Activated T-helper 9 cell treated with anti-CD3 and anti-CD28 coated beads, Interleukin-2, amount 50 U/mL, for 16 hours (primary cell): ENCODE measurements at regions not wholly inside any gene's neighbourhood (a gene's known extent, or its start where the extent isn't known, plus 50 kb on each side); places are given as distances from the start of the nearest gene placed in this dataset.

Source experiments
- DNase-seq: peaks from one replicate; pipeline ENCODE4 v3.0.0-alpha.2; 2020; ENCODE audit warnings: low read depth

DNA sequence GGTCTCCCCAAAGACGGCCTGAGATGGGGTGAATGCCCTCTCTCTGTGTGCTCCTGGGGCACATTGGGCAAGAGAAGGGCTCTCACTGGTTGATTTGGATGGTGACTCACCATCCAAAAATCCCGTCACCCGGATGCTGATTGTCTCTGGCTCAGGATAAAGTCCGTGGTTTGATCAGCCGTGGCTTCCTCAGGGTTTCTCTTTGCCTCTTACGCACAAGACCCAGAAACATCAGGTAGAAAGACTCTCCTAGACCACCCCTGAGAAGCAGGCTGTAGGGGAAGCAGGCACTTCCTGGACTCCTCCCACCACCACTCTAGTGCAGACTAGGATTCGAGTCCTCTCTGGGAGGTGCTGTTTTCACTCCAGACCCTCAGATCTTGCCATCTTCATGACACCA is 176.1 kb upstream of the NCAM1 start:
- DNase-seq: no peak

DNA sequence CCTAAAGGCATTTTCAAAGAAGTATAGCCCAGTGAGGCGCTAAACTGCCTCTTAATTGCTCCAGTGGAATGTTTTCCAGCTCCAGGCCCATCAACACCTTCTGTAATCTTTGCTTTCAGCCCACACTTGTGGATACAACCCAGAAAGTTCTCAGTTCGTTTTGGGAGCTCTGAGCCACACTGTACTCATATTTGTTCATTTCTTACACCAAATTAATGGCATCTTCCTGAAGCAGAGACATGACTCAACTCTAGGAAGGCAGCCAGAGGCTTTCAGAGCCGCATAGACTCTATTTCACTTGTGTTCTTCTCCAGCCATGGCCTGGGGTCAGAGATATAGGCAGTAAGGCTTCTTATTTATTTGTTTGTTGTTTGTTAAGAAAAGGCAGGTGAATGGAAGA is 175.5 kb upstream of the NCAM1 start:
- no peak for DNase-seq

DNA sequence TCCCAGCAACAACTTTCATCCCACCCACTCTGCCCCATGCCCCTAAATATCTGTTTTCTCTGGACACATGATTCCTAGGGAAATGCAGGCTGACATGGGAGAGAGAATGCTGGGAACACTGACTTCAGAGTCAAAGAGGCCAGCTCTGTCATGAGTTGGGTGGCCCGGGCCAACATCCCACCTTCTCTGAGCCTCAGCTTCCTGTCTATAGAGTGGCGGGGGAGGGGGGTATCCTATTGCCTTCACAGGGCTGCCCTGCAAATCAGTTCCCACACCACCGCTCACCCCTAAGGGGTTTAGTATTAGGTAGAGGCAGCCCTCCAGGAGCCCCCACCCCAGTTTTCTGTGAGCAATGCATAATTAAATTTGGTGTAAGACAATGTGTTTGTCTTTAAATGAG is 175.0 kb upstream of the NCAM1 start:
- DNase-seq: no peak

DNA sequence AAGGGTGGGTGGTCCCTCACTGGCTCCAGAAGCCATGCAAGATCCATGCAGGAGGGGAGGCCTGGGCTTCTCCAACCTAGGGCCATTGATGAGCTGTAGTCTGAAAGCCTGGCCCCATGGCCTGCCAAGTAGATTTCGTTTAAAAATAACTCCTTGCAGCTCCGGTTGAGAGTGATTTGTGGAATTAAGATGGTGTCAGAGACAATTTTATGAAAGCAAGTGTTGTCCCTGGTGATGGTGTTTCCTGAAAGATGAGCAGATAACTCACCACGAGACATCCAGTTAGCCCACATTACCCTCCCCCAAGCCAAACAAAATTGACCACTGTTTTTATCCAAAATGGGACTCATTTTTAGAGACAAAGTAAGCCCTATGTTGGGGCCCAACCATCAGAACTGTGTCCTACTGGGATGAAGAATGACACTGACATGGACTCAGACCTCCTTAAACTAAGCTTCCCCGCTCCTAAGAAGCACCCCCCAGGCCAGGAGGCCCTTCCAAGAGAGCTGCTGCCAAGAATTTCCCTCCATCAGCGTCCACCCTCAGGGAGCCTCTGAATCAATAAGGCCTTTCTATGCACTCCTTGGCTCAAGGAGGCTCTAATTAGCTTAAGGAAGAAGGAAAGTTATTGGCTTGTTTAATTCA is 174.2 kb upstream of the NCAM1 start:
- DNase-seq: no peak

DNA sequence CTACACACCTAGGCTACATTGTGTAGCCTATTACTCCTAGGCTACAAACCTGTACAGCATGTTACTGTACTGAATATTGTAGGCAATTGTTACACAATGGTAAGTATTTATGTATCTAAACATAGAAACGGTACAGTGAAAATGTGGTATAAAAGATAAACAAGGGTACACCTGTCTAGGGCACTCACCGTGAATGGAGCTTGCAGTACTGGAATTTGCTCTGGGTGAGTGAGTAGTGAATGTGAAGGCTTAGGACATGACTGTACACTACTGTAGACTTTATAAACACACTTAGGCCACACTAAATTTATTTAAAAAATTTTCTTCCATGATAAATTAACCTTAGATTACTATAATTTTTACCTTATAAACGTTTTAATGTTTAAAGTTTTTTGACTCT is 171.7 kb upstream of the NCAM1 start:
- no peak for DNase-seq

DNA sequence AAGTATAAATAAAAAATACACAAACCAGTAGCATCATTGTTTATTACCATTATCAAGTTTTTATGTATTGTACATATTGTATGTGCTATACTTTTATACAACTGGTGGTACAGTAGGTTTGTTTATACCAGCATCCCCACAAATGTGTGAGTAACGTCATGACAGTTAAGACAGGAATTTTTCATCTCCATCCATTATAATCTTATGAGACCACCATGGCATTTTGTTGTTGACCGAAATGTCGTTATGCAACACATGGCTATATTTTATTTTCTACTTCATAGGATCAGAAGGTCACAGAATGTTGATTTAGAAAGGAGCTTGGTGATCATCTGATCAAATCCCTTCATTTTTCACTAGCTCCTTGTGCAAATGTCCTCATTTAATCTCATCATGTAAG is 170.9 kb upstream of the NCAM1 start:
- no peak for DNase-seq

DNA sequence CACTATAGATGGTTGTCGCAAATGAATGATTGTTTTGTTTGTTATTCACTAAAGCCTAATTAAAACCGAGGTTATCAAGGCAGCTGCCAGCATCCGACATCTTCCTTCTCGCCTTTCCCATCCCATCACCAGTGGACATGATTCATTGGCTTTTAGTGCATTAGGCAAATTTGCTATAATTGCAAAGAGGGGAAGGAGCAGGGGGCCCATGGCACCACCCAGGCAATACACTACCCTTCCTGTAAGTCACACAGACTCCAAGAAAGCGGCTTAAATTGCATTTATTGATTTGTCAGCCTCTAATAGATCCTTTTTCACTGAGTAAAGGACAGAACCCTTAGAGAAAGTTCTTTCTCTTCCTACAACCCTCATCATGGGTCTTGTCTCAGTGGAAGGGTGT is 169.2 kb upstream of the NCAM1 start:
- DNase-seq: no peak

DNA sequence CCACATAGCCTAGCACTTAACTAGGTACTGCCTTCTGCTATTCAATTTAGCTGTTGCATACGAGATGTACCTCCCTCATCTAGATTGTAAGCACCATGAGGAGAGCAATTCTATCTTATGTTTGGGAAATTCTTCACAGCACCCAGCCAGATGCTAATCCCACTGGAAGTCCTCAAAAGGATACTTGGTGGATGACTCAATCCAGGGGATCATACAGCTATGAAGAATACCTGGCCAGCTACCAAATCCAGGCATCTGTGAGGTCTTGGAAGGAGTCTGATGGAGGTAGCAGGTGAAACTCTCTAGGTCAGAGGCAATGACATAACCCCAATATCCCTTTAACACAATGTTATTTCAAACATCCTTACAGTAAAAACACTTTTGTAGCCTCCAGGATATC is 167.8 kb upstream of the NCAM1 start:
- DNase-seq: no peak

DNA sequence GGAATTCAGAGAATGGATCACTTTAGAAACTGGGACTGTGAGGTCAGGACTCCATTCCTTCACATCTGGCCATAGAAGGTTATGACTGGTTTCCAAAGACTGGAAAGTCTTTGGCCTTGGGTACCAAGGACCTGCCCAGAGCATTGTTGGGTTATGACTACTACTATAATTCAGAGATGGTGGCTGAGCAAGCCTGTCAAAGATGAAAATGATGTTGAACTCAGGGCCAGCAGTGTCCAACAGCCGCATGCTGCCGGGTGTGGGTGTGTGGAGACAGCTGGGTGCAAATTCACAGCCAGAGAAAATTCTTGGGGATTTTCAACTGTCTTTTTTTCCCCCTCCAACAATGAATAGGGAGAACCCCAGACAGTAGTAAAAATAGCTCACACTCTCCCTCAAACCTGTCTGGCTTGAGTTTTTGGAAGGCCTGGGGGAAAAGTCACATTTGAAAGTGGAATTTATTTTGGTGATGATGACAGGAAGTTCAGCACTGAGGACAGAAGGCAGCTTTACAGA is 166.8 kb upstream of the NCAM1 start:
- no peak for DNase-seq

DNA sequence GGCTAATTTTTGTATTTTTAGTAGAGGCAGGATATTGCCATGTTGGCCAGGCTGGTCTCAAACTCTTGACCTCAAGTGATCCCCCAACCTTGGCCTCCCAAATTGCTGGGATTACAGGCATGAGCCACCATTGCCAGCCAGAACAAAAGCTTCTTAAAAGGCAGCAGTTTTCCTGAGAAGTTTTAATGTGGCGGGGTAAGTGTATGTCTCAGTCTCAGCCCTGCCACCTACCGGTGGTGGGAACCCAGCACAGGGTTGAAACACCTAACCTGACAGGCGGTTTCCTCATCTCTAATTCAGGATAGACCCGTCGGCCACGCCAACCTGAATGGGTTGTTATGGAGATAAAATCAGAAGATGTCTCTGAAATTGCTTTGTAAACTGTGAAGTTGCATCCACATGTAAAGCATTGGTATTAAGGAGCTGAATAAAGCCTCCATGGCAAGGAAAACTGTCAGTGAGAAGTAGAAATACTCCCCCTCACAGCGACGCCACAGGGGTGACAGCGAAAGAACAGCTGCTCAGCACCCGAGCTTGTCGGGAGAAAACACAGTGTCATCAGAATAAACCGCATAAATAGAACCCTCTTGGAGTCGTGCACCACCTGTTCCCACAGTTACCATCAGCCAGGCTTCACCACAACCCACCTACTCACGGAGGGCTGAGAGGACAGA is 165.9 kb upstream of the NCAM1 start:
- no peak for DNase-seq

DNA sequence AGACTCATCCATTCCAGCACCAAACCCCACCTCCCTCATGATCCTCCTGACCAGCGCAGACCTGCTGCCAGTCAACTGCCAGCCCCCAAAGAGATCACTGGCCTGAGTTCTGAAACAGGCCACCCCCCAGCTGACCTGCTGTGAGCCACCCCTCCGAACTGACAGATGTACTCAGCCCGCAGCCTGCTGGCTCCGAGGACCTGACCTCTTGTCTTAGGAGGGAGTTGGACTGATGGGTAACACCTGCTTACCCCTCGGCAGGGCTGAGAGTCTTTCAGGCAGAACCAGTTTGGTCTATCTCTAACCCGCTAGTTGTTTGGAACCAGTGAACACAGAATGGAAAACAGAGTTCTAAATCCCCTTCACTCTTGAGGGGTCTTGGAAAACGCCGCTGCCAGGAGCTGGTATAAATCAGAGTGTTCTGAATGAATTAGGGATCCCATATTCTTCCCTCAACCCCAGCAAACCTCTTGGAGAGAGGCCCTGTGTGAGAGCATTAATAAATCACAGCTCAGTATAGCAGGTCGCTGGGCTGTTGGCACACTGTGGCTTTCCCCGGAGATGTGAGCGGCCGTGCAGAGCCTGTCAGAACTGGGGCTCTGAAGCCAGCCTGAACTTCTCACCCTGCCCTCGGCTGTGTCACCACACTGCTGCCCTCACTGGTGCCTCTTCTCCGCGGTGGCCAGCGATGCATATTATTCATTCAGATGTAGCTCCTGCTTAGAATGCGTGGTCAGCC is 165.1 kb upstream of the NCAM1 start:
- DNase-seq: no peak

DNA sequence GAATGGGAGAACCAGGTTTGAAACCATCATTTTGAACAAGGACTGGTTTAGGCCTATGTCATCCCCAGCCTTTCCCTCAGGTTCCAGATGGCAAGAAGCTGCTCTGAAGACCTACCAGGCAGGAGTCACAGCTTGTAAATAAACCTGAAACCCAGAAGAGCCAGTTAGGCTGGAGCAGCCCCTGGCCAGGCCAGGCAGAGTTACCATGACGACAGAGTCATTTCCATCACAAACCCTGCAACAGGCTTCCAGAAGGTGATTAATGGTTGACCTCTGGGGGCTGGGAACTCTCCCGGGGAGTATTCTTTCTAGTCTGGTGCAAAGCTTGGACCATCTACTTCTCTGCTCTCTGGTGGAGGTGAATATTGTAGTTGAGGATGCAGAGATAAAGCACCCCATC is 164.1 kb upstream of the NCAM1 start:
- DNase-seq: no peak

DNA sequence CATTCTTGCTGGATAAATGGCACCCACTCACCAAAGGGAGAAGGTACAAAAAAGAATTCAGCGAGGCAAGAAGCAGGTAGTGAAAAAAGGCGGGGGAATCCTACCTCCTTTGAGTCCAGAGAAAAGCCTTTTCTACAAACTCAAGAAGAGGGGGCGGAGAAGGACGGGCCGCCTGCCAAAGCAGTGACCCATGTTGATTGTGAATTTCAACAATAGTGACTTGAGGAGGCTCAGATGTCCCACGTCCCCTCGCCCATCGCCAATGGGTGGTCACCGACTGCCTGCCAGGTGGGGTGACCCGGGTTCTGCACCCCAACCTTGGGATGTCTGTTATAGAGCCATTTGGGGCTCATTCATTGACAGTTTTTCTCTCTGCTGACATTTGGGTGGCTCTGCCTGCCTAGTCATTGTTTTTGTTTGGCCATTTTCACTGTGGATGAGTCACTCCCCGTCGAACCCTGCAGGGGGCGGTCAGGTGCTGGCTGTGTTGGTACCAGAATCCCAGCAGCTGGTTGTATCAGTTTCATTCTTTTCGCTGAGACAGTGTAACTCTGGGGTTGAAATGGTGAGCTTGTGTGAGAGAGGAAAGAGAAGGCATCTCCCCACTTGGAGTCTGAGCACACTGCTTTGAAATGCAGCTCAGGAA is 163.4 kb upstream of the NCAM1 start:
- no peak for DNase-seq

DNA sequence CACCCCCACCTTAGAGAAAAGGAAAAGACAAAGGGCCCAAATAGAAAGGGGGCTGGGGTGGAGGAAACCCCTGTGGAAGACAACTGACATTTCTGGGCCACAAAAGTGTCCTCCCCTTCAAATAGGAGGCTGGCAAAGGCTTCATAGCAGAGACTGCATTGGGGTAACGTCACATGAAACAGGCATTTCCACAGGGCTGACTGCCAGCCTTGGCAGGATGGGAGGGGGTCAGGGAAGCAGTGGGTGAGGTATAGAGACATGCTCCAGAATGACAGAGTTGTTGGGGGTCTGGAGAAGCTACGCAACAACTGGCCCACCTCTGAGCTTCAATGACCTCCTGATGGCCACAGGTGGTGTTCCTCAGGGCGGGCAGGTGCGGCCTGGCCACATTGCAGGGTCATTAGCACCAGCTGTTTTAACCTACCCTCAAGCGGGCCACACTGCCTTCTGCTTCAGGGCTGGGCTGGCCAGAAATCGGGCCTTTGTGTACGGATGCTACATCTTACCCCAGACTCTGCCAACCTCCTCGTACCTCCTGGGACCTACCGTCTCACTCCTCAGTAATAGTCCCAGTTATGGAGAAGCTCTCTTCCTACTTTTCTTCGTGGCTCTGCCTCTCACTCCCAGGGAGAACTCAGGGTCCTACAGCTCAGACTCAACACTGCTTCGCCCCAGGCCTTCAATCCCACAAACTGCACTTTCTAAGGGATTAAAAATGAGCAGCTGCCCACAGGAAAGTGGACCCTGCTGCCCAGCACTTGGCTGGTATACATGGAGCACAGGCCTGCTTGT is 160.0 kb upstream of the NCAM1 start:
- DNase-seq: no peak

DNA sequence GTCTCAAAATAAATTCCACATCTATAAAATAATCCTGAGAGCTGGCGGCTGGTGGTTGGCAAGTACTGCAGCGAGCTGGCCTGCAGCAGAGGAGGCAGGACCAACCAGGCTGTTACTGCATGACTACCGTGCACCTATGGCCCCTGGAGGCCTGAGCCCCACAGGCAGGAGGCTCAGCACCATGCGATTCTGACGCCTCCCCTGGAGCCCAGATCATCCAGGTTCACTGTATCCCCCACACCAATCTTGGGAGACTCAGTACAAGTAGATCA is 159.5 kb upstream of the NCAM1 start:
- no peak for DNase-seq

DNA sequence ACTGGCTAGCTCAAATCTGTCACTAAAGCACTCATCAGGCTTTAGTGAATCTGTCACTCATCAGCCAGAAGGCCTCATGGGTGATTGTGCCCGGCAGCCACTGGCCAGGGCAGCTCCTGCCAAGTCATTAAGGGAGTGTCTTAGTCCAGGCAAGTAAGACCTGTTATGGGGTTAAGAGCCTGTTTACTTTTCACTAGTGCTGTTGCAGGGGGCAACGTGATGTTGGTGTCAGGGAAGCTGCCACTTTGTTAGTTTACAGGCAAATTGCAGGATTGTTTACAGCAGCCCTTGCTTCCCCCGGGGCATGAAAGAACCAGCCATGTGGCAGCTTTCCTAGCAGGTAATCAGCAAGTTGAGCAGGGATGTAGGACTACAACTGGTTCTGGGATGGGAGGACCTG is 155.6 kb upstream of the NCAM1 start:
- DNase-seq: no peak

DNA sequence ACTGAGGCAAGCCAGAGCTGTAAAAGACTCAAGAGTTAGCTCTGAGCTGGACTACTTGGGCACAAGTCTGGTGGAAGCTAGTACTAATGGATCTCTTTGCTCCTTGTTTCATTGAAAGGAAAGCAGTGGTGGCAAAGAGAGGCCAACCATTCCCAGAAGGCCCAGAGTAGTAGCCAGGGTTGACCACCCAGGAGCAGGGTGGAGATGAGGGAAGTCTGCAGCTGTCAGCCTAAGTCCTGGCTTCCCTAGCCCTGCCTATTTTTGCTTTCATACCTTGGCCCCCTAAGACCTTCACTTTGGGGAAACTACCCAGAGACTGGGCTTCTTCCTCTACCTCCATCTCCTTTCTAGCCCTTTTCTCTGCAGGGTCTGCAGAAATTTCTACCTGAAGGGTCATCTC is 155.0 kb upstream of the NCAM1 start:
- DNase-seq: no peak

DNA sequence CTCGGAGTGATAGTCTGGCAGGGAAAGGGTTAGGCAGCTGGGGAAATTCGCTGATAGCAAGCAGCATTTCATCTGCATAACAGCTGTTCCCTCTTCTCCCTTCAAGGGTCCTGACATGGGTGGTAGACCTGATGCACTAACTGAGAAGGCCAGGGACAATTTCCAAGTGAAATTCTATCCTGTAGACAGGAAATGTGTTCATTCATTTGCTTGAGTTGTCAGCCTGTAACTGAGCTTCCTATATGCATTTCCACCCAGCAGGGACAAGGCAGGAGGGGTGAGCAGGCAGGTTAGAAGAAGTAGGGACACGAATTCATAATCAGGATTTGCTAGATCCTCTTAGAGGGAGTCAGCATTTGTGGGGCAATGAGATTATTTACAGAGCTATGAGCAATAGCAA is 154.3 kb upstream of the NCAM1 start:
- DNase-seq: no peak

DNA sequence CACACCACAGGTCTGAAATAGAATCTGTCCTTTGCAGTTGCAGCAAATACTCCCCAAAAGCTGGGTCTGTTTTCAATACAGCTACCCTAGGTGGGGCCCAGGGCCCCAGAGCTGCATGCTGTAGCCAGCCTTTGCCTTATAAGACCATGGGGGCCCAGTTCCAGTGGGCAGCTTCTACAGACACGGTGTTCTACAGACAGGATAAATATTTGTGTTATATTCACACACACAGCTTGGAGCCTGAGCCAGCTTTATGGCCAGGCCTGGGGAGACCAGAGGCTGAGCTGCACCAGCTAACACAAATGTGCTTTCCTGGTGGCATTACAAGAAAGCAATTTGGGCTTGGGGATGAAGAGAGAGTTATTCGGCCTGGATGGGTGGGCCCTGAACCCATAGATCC is 151.8 kb upstream of the NCAM1 start:
- no peak for DNase-seq

DNA sequence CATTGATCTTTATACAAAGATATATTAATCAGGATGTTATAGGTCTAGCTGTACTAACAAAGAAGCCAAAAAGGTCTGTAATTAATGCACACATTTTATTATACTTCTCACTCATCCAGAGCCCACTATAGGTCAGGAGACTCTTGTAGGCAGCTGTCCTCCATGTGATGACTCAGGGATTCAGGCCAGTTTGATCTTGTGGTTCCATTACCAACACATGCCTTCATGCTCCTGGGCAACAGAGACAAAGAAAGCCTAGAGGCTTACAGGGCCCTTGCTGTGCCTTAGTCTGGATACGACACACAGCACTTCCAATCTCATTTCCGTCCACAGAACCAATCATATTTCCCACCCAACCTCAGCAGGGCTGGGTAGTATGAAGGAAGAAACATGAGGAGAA is 150.3 kb upstream of the NCAM1 start:
- no peak for DNase-seq

DNA sequence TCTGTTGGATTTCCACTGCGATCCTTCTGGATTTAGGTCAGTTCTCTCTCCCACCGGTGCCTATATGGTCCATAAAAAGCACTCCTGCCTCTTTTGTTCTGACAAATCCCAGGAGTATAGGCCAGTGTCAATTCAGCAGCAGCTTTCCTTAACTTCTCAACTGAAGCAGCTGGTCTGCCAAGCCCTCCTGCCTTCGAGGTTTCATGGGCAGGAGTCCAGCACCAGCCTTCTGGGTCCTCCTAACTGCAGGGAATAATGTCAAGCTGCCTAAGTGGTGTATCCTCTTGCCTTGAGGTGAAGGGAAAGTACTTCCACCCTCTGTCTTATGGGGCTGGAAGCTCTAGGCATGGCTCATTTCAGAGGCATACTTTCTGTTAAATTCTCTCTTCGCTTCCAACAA is 149.4 kb upstream of the NCAM1 start:
- no peak for DNase-seq

DNA sequence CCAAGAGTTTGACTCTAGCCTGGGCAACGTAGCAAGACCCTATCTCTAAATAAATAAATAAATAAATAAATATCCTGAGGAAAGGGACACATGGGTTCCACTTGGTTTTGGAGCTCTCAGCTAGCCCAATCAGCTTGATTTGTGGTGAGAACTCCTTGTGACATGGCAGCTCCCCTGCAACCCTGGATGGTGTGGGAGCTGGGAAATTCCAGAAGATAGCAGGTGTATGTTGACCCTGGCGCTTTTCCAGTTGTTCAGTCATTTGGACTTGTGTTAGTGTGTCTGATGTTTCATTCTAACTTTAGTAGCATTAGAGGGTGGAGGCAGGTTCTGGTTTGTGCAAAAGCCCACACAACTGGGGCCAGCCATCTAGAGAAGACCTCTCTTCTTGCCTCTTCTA is 148.5 kb upstream of the NCAM1 start:
- no peak for DNase-seq
